Dermis microvascular lymphatic vessel endothelial cell (primary cell): ENCODE measurements at regions not wholly inside any gene's neighbourhood (a gene's known extent, or its start where the extent isn't known, plus 50 kb on each side); places are given as distances from the start of the nearest gene placed in this dataset.
"Not testable (repeated sequence)": the region's sequence is repeated elsewhere in the genome, so short reads cannot be mapped to it uniquely, and the experiment has no call there.

ENCODE experiments used
- DNase-seq, 2 donors: peaks; one replicate each; pipeline versions ENCODE4 v3.0.0 to v3.0.0-alpha.2; 2010; ENCODE audit warnings: low read depth in 2 of 2

DNA sequence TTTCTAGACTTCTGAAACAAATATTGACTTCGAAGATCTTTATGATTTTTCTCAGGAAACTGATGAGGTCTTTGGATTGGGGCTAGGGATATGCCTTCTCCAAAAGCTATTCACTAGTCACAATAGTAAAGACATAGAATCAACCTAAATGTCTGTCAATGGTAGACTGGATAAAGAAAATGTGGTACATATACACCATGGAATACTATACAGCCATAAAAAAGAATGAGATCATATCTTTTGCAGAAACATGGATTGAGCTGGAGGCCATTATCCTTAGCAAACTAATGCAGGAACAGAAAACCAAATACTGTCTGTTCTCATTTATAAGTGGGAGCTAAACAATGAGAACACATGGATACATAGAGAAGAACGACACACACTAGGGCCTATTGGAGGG lies 308.5 kb upstream of the HNRNPA3 start:
- DNase-seq, result not testable (repeated sequence)

DNA sequence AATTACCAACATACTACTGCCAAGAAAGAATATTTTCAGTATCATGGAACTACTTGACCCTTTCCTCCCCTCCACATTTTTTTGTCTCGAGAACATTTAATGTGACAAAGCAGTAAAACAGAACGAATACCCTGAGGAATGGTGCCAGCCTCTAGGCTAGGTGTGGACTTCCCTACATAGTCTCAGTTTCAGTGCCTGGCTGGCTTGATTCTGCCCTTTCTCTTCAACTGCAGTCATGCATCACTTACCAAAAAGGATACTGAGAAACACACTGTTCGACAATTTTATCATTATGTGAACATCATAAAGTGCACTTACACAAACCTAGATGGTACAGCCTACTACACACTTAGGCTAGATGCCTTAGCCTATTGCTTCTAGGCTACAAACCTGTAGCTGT lies 305.3 kb upstream of the HNRNPA3 start:
- no peak for DNase-seq

DNA sequence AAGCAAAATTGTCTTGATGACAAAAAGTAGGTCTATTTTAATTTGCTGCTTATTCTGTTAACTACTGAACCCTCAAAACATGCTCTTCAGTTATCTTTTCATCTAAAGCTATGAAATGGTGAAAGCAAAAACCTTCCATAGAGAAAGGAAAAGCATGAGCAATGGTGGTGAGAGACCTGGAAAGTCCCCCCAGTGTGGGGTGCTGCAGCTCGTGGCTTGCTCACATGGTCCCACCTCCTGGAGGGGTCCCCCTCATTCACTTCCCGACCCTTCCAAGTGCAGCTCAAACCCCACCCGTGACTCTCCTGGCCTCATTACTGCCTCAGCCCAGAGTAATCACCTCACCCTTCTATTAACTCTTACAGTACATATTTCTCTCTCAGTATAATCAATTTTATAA lies 301.8 kb upstream of the HNRNPA3 start:
- DNase-seq, result no peak

DNA sequence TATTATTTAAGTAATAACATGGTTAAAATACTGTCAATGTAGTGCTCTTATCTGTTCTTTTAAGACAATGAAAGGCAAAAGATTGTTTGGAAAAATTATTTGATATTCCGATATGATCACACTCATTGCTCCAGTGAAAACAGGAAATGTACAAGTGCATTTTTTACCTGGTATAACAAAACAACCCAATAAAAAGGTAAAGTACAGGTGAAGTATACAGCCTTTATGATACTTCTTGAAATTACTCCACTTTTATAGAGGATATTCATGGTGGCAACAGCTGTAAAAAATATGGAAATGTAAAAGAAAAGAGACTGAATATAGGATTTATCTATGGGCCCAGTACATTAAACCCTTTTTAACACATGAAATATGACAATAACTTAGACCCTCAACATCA lies 298.6 kb upstream of the HNRNPA3 start:
- DNase-seq, result no peak

DNA sequence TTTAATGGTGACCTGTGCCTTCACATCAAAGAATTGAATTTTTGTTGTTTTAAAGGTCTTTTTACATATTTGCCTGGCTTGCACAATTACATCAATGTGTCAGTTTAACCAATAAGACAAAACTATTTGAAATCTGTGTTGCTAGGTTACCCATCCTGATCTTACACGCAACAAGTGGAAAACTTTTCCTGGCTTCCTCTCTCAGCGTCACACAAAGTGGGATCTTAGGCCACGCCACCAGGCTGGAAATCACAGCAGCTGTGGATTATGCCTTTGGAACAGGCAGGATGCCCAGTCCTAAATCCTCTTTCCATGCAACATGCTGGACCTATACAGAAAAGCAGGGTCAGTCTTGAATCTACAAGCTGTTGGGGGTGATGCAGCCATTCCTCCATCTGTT lies 298.2 kb upstream of the HNRNPA3 start:
- no peak for DNase-seq

DNA sequence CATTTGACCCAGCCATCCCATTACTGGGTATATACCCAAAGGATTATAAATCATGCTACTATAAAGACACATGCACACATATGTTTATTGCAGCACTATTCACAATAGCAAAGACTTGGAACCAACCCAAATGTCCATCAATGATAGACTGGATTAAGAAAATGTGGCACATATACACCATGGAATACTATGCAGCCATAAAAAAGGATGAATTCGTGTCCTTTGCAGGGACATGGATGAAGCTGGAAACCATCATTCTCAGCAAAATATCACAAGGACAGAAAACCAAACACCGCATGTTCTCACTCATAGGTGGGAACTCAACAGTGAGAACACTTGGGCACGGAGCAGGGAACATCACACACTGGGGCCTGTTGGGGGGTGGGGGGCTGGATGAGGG lies 290.0 kb upstream of the HNRNPA3 start:
- not testable (repeated sequence) for DNase-seq

DNA sequence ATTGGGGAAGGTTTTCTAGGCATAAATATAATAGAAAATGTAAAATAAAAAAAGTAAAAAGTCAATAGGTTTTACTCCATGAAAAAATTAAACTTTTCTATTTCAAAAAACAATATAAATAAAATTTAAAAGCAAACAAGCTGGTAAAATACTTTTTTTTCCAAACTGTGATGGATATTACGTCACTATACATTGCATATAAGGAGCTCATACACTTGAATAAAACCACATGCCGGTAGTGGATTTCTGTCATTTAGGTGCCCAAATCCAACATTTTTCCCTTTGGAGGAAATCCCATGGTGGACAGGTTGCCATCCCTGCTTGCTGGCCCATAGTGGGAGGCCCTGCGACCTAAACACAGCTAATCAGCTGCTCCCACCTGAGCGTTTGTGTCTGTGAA lies 289.4 kb upstream of the HNRNPA3 start:
- no peak for DNase-seq

DNA sequence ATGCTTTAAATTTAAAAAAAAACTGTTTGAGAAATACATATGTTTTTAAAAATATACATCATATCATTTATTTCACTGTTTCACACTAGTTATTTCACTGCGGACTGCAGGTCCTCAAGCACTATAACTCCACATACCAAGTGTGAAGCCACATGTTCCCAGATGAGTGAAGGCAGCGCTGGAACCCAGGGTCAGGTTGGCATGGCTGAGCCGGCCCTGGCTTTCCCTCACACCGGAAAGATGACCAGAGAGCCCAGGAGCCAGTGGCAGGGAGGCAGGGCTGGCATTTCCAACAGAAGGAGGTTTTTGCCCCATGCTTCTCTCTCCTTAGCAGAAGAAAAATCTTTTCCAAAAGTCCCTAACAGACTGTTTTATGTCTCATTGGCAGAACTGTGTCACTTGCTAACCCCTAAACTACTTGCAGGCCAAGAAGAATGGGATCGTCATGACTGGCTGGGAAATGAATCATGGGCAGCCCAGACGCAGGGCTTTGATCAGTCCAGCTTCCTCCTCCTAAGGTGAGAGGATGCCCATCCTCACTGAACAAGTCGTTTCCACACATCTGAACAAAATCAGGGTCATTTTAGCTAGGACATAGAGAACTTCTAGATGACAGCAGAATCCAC lies 287.6 kb upstream of the HNRNPA3 start:
- peak in 1 of 2 donors; percentile 3 for DNase-seq

DNA sequence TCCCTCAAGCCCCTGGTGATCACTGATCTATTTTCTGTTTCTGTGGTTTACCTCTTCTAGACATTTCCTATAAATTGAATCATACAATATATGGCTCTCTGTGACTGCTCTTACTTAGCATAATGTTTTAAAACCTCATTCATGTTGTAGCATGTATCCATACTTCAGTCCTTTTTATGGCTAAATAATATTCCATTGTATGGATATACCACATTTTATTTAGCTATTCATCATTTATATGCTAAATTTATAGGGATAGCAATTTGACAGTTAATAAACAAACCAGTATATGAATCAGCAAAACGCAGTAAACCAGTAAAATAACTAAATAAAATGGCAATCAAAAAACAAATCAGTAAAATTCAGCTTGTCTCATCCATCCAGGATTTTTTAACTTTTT lies 286.1 kb upstream of the HNRNPA3 start:
- no peak for DNase-seq

DNA sequence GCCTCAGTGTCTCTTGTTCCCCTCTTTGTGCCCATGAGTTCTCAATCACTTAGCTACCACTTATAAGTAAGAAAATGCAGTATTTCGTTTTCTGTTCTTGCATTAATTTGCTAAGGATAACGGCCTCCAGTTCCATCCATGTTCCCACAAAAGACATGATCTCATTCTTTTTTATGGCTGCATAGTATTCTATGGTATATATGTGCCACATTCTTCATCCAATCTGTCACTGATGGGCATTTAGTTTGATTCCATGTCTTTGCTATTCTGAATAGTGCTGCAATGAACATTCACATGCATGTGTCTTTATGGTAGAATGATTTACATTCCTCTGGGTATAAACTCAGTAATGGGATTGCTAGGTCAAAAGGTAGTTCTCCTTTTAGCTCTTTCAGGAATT lies 283.2 kb upstream of the HNRNPA3 start:
- DNase-seq, result not testable (repeated sequence)

DNA sequence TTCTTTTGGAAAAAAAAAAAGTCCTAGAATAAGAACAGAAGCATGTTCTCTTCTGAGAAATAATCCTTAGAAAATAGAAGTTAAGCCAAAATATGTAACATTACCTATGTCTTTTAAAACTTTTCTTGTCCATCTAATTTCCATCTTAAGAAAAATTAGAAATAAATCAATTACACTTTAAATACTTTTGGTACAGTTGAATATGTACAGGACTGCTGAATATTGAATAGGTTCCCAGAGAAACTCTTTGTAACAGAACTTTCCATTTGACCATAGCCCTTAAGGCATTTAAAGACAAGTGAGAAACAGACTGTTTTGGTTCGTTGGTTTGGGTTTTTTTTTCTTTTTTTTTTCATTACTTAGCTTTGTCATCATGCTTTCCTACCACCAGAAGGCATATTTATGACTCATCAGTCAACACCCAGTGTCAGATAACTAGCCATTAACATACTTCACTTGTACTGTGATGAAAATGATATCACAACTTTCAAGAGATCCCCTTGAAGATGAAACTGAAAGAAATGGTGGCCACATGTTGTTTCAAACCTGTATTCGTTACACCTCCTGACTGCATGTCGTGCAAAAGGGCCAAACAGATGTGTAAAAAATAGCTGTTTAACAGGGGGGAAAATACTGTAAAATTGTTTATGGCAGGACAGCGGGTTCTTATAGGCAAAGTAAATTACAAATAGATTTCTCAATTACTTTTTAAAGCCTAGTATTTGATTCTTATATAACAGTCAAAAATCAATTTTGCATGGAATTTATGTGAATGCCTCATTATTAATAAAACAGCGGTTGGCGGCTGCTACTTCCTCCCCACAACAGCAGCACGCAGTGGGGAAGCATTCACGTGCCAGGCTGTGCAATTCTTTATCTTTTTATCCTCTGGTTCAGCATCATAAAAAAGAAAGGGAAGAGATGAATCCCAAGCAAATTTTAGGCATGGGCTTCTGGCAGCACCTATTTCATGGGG lies 280.7 kb upstream of the HNRNPA3 start:
- DNase-seq, result peak; percentile 47 to 59

DNA sequence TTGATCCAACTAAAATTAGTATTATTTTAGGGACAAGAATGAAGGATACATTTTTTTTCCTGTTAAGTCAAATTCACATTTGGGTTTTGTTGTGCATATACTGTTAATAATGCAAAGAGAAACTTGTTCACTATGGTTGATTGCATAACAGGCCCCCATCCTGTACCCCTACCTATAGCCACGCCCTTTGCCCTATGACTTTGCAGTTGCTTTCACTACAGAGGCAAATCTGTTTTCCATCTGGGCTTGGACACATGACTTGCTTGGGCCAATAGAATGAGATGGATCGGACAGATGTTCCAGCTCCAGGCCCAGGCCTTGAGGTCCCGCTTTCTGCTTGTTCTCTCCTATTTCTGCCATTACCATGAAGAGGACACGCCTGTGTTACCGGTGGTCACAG lies 278.5 kb upstream of the HNRNPA3 start:
- DNase-seq, result no peak

DNA sequence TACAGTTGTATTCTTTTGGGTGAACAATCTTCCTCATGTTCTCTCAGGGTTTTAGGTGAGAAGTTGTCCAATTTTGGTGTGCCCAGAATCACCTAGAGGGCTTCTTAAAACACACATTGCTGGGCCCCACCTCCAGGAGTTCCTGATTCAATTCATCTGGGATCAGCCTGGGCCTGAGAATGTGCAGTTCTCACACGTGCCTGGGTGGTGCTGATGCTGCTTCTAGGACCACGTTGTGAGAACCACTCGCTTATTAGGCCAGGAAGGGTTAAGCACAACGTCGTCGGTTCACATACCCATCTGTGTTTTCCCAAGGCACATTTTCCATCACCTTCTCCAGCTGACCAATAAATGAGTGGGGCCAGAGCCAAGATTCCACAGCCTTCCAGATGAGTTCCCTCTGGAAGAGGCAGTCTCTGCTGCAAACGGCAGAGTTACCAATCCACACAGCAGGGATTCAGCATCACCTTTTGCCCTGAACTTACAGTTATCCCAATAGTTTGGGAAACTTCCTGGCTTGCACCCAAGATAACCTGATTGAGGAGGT lies 277.7 kb upstream of the HNRNPA3 start:
- DNase-seq, result peak; percentile 1 to 69

DNA sequence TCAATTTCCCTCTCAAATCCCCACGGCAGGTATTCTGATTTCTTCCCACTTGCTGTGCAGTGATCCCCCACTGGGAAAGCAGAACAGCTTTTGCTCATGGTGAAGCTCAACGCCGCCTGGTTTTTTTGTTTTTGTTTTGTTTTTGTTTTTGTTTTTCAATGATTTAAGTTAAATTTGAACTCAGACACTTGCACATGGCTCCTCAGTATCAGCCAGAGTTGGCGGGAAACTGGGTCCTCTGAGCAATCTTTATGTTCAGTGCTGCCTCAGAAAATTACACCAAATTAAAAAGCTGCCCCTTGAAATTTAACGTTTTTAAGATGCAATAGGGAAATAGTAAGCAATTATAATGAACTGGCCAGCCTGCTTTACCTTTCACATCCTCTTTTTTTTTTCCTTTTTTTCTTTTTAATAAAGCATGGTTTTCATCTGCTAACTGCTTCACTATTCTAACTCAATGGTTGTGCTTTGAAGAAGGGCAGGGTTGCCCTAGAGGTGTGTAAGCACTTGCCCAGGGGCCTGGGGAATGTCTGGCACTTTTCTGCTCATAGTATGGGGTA lies 277.0 kb upstream of the HNRNPA3 start:
- DNase-seq, result no peak

DNA sequence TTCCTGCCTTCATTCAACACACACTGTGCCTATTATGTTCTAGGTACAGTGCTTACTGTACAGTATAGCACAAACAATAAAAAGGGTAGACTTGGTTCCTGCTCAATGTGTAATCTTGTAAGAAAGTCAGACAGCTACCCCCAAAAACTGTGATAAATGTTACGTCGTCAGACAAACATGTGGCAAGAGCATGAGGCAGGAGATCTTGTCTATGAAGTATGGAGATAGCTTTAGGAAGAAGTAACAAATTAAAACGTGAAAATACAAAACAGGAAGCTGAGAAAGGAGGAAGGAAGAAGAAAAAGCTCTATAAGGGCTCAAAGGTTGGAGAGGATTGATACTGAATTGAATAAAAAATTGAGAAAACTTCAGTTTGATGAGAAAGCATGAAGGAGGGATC lies 276.2 kb upstream of the HNRNPA3 start:
- DNase-seq, result no peak

DNA sequence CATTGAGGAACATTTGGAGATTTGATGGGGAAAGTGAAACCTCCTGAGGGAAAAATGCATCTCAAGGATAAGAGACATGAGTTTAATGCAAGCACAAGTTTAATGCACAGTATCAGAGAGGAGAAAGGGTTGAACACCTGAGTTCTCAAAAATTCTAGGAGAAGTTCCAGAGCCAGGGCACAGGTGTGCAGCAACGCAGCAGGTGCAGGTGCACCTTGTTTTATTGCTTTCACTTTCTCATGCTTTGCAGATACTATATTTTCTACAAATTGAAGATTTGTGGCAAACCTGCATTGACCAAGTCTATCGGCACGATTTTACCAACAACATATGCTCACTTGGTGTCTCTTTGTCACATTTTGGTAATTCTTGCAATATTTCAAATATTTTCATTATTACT lies 267.6 kb upstream of the HNRNPA3 start:
- DNase-seq, result no peak

DNA sequence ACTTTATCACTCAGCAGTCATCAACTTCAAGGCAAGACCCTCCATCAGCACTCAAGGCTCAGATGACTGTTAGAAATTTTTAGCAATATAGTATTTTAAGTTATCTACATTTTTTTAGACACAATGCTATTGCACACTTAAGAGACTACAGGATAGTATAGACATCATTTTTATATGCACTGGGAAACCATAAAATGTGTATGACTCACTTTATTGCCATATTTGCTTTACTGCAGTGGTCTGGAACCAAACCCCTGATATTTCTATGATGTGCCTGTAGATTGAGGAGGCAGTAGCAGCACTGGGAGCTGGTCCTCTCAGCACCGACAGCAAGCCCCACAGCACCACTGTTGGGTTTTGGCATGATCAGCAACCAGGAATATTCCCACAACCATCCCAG lies 264.8 kb upstream of the HNRNPA3 start:
- no peak for DNase-seq

DNA sequence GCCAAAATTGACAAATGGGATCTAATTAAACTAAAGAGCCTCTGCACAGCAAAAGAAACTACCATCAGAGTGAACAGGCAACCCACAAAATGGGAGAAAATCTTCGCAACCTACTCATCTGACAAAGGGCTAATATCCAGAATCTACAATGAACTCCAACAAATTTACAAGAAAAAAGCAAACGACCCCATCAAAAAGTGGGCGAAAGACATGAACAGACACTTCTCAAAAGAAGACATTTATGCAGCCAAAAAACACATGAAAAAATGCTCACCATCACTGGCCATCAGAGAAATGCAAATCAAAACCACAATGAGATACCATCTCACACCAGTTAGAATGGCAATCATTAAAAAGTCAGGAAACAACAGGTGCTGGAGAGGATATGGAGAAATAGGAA lies 261.4 kb upstream of the HNRNPA3 start:
- DNase-seq, result not testable (repeated sequence)

DNA sequence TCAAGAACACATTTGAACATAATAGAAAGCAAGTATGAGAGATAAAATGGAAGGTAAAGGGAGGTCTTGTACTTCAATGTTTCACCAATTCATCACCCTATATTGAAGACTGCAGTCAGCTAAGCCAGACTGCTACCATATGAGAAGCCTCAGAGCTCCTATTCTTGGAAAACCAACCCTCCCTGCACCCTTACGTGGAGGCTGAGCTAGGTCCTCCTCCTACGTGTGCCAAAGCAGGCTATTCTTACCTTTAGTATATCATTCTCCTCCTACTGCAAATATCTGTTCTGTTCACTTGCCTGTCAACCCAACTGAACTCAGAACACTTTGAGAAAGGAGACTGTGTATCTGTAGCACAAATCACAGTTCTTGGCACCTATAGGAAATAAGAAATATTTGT lies 255.8 kb upstream of the HNRNPA3 start:
- DNase-seq, result no peak

DNA sequence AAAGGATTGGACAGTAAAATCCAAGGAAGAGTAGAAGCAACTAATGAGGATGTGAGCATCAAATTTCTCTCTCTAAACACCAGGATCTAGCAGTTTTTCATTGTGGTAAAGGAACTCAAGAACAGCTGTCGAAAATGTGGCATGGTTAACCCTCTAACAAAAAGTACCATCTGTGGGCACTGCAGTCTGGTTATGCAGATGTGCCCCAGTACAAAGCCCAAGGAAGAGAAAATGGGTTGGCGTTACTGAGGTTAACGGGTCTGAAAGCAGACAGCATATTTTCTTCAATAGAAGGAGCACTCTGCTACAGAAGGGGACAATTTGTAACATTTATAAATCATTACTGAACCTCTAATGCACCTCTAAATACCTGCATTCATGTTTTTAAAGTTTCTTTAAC lies 253.0 kb upstream of the HNRNPA3 start:
- DNase-seq, result no peak

DNA sequence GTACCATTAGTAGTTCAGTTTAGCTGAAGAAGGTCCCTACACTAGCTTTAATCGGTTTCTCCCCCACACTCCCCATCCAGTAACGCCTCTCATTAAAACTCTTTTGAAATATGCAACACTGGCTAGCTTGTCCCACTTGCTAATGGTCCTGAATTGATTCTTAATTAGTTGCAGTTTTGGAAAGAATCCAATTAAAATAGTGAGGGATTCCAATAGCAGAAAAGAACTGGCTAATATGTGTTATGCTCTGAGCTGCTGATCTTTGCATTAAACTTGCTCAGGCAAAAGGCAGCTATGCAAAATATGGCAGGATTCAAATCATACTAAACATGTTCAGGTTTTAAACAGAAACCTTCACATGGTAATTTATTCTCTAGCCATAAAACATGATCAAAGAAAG lies 252.5 kb upstream of the HNRNPA3 start:
- no peak for DNase-seq

DNA sequence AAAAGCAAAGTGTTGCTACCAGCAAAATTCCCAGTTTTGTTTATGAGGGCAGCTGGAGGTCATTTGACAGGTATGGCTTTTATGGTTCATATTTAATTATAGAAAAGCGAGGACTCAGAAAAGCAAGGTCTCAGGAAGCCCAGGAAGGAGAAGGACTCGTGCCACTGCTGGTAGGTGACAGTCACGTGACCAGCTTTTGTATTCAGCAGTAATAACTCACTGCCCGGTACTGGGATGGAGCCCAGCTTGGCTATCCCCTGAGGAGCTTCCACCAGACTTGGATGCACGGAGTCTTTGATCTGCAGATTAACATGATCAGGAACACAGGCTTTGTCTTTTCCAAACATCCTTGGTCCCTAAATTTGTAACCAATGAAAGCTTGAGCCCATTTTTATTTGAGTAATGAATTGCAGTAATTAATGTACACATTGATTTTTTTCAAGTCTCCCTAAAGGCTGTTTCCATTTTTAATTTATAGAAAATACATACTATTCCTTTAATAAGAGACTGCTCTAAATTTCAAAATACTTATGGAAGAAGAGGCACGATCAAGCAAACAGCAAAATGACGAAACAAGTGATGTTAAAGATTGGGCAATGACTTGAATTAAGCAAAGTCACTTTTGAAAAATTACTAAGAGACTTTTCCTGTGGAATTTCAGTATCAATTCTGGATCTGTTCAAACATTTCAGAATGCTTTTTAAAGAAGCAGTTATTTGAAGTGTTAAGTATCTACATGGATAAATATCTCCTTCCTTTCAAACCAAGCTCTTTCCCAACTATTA lies 251.7 kb upstream of the HNRNPA3 start:
- DNase-seq, result no peak
